HEK293T (cell line): ENCODE measurements at regions not wholly inside any gene's neighbourhood (a gene's known extent, or its start where the extent isn't known, plus 50 kb on each side); places are given as distances from the start of the nearest gene placed in this dataset.

Source experiments
- BHLHE40 ChIP-seq: fragments of 450-650 bp; IDR thresholded peaks from 2 replicates; pipeline ENCODE4 v1.6.1; 2016; ENCODE audit warnings: mild to moderate bottlenecking, moderate library complexity, borderline replicate concordance
- ELF4 ChIP-seq: fragments of 450-650 bp; IDR thresholded peaks from 2 replicates; pipeline ENCODE4 v1.6.1; 2017; ENCODE audit warnings: antibody characterized with exemption
- FOXA1 ChIP-seq: fragments of 450-650 bp; IDR thresholded peaks from 2 replicates; pipeline ENCODE4 v1.6.1; 2016; ENCODE audit warnings: mild to moderate bottlenecking
- FOXK2 ChIP-seq: fragments of 450-650 bp; IDR thresholded peaks from 2 replicates; pipeline ENCODE4 v1.6.1; 2016; ENCODE audit warnings: mild to moderate bottlenecking
- FOXM1 ChIP-seq: fragments of 450-650 bp; IDR thresholded peaks from 2 replicates; pipeline ENCODE4 v1.6.1; 2017; ENCODE audit warnings: mild to moderate bottlenecking, borderline replicate concordance
- L3MBTL2 ChIP-seq: fragments of 450-650 bp; conservative IDR thresholded peaks from 2 replicates; pipeline ENCODE4 v1.6.1; 2016; ENCODE audit warnings: mild to moderate bottlenecking
- NFRKB ChIP-seq: fragments of 450-650 bp; IDR thresholded peaks from 2 replicates; pipeline ENCODE4 v1.6.1; 2016; ENCODE audit warnings: mild to moderate bottlenecking, moderate library complexity
- SP1 ChIP-seq: fragments of 450-650 bp; IDR thresholded peaks from 2 replicates; pipeline ENCODE4 v1.6.1; 2017
- ZNF384 ChIP-seq: fragments of 450-650 bp; IDR thresholded peaks from 2 replicates; pipeline ENCODE4 v1.6.1; 2016

DNA sequence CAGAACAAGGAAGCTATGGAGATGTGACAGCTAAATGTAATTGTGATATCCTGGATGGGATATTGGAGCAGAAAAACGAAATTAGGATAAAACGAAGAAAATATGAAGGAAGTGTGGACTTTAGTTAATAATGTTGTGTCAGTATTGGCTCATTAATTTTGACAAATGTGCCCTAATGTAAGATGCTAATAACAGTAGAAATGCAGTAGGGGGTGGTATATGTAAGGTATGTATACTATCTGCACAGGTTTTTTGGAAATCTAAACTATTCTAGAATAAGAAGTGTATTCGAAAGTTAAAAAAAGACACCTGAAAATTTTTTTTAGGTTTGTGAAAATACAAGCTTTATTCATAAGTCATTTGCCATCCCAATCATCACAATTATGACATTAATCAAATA is 421.4 kb upstream of the B3GALT2 start:
- TF ChIP-seq FOXM1, result no peak
- no peak for TF ChIP-seq SP1
- no peak for TF ChIP-seq FOXA1
- TF ChIP-seq ELF4, result no peak
- no peak for TF ChIP-seq L3MBTL2
- no peak for TF ChIP-seq ZNF384
- no peak for TF ChIP-seq NFRKB
- no peak for TF ChIP-seq FOXK2
- no peak for TF ChIP-seq BHLHE40
